HG02571 (cell line): ENCODE measurements at regions not wholly inside any gene's neighbourhood (a gene's known extent, or its start where the extent isn't known, plus 50 kb on each side); places are given as distances from the start of the nearest gene placed in this dataset.
"Not testable (repeated sequence)": the region's sequence is repeated elsewhere in the genome, so short reads cannot be mapped to it uniquely, and the experiment has no call there.

Experiments
- ATAC-seq: cut with Tn5 transposase; IDR thresholded peaks from one replicate; pipeline ENCODE4 v1.9.1; 2021; ENCODE audit warnings: mild to moderate bottlenecking, moderate library complexity; ENCODE audit not compliant: unreplicated experiment

DNA sequence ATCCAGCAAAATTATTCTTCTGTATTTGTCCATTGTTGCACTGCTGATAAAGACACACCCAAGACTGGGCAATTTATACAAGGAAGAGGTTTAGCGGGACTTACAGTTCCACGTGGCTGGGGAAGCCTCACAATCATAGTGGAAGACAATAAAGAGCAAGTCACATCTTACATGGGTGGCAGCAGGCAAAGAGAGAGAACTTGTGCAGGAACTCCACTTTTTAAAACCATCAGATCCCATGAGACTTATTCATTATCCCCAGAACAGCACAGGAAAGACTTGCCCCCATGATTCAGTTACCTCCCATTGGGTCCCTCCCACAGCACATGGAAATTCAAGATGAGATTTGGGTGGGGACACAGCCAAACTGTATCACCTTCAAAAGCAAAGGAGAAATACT is 286.5 kb upstream of the ECI2 start:
- ATAC-seq, result no peak

DNA sequence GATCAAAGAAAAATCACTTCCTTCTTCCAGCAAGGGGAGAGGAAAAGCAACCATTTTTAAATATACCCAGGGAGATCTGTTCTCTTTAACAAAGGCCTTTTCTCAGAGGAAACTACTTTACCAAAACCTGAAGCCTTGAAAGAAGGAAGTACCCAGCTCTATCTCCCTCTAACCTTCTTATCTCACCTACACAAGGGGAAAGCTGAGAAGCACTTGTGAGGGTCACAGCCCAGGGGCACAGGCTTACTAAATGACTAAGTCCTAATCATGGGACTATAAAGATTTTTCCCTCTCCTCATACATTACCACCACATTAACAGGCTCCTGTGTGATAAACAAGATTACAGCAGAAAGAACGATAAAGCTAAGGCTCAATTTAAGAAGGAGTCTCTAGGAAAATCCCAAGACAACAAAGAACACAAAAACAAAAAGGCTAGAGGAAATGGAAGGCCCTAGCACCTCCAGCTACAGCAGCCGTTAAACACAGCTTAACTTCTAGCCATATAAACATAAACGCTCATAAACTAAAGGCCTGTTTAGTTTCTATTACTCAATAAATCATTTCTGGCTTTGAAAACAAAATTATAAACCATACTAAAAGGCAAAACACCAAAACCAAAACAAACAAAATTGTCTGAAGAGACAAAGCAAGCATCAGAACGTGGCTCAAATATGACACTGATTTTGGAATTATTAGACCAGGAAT is 284.9 kb upstream of the ECI2 start:
- ATAC-seq, result no peak

- no peak for ATAC-seq
These were observed 280.2 kb upstream of the ECI2 start for GRCh38 chr6:4415549-4415948.

DNA sequence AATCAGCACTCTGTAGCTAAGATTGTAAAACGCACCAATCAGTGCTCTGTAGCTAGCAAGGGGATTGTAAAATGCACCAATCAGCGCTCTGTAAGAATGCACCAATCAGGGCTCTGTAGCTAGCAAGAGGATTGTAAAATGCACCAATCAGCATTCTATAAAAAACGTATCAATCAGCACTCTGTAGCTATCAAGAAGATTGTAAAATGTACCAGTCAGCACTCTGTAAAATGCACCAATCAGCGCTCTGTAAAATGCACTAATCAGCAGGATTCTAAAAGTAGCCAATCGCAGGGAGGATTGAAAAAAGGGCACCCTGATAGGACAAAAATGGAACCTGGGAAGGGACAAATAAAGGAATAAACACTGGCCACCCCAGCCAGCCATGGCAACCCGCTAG is 278.7 kb upstream of the ECI2 start:
- not testable (repeated sequence) for ATAC-seq

- no peak for ATAC-seq
These were observed 277.7 kb upstream of the ECI2 start for GRCh38 chr6:4413073-4413472.

DNA sequence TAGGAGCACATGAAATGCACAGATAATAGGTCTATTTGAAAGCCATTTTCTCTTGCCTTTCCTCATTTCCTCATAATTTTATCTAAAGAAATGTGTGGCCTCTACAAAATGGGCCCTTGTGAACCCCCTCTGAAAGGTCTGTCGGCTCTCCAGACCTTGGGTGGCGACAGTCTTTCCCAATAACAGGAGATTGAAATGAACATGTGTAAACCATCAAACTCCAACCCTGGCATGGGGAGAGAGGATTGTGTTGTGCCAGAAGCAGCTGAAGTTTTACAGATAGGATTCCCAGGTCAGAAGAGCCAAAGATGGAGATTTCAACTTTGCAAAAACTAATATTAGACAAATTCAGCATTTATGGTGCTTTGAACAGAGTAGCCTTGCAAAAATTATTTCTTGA is 277.1 kb upstream of the ECI2 start:
- ATAC-seq, result no peak

DNA sequence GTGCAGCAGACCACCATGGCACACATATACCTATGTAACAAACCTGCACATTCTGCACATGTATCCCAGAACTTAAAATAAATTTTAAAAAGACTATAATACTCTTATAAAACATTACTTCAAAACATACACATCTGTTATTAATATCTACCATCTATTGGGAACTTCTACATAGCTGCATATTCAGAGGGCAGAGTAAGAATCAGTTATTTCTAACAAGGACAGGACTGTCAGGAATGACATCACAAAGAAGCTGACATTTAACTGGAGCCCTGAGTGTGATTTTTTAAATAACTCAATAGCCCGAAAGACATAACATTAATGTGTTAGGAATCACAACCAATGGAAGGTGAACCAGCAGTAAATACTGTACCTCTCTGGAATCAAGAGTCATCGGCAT is 276.7 kb upstream of the ECI2 start:
- ATAC-seq, result no peak

DNA sequence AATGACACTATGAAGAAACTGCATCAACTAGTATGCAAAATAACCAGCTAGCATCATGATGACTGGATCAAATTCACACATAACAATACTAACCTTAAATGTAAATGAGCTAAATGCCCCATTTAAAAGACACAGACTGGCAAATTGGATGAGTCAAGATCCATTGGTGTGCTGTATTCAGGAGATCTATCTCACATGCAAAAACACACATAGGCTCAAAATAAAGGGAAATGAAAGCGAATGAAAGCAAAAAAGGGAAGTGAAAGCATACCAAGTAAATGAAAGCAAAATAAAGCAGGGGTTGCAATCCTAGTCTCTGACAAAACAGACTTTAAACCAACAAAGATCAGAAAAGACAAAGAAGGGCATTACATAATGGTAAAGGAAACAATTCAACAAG is 272.3 kb upstream of the ECI2 start:
- peak; percentile 63 for ATAC-seq

DNA sequence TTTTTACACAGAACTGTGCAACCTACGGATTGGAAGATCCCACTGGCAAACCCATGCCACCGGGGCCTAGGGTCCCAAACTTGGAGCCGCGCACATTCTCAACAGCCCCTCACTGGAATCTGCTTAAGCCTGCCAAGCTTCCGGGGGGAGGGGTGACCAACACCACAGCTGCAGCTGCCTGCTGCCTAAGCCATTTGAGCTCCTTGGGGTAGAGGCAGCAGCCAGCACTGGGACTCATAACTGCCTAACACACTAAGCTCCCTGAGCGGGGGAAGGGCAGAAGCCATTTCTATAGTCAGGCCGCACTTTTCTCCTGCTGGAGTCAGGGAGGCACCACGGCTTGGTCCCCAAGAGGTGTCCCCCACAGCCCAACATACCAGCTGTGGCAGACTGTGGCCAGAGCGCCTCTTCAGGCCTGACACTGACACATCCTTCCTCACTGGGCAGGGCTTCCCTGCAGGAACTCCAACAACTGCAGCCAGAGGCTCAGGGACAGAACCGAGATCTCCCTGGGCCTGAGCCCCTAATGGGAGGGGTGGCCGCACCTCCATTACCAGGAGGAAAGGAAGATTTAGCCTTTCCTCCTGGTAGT is 270.3 kb upstream of the ECI2 start:
- no peak for ATAC-seq

DNA sequence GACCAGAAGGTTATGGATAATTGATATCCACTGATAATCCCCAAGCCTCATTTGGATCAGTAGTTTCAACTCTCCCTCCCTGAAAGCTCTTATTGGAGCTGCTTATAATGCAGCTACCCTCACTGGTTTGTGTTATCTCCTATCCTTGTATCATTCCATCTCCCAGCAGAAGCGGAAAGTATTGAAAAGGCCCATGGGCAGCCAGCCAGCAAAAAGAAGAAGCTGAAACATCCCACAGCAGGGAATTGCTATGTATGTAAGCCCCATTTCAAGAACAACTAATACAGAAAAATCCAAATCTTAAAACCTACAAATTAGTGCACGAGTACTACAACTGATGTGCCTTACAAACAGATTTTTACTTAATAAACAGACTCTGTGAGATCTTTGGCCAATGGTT is 269.0 kb upstream of the ECI2 start:
- ATAC-seq, result no peak

DNA sequence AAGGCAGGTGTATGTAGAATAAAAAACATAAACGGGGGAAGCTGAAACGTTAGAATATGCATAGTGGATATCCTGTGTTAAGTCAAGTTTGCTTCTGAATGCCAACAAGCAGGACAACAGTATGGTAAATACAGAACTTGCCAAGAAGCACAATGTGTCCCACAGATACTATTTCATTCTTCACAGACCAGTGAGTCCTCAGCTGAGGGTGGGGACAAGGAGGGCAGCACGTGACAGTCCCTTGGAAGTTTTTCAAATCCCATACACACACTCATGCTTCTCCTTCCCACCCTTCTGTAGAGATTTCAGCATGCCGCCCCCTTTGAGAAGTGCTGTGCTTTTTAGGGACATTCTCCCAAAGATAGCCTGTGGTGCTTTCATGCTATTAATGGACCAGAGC is 268.5 kb upstream of the ECI2 start:
- no peak for ATAC-seq

- ATAC-seq, result no peak
These were observed 267.8 kb upstream of the ECI2 start for GRCh38 chr6:4403023-4403752.

GRCh38 chr6:4402477-4402976 is 267.2 kb upstream of the ECI2 start:
- no peak for ATAC-seq

- ATAC-seq, result no peak
These were observed 266.3 kb upstream of the ECI2 start for GRCh38 chr6:4401408-4402368.

DNA sequence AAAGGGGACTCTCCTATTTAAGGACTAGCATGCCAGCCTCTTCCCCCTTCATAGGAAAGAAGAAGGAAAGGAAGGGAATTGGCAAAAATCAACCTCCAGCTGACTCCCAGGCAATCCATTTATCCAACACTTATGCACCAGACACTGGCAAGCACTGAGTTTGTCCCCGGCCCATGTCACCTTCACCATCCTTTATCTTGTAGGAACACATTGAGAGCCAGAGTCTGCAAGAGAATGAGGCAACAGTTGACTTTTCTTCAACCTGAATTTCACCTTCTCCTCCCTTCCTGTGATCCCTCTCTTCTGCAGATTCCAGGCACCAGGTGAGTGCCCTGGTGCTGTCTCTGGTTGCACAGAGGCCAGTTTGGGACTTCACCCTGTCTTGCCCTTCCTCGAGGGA is 264.3 kb upstream of the ECI2 start:
- ATAC-seq, result no peak

DNA sequence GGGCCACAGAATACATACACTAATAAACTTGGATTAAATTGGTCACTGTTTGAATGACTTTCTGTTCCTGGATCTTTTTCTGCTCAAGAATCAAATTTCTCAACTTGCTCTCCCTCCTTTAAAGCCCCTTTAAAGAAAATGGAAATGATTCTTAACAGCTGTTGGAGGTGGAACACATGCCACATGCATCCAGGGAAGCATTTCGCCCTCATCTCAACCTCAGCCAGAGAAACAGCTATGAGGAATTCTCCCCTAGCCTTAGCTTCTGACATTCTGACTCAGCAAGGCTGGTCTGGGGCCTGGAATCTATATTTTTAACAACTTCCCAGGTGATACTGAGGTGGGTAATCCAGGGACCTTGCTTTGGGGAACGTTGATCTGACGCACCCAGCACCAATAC is 263.4 kb upstream of the ECI2 start:
- ATAC-seq, result no peak

DNA sequence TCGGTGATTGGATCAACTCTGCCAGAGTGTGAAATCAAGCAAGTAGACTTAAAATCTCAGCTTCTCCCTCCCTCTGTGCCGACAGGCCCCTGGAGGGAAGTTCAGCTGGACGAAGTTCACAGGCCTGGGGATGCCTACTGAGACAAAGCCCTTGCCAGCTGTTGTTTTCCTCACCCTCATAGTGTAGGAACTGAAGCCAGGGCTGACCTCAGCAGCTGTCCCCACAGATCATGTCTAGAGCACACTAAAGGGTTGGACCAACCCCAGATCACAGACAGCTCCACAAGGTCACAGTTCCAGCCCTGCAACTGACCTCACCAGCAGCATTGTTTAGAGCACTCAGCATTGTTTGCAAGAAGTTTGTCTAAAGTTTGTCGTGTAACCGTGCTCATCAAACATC is 261.9 kb upstream of the ECI2 start:
- ATAC-seq, result no peak

DNA sequence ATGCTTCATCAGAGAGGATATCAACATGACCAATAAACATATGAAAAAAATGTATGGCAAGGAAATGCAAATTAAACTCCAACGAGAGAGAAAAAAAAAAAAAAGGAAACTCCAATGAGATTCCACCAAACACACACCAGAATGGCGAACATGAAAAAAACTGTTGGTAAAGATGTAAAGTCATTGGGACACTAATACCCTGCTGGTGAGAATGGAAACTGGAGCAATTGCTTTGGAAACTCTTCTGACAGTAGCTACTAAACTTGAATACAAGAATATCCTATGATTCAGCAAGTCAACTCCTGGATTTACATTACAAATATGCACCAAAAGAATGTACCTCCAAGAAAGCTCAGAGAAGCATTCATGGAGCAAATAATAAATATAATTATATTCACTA is 260.7 kb upstream of the ECI2 start:
- no peak for ATAC-seq

- ATAC-seq, result no peak
These were observed 260.0 kb upstream of the ECI2 start for GRCh38 chr6:4395386-4395785.

DNA sequence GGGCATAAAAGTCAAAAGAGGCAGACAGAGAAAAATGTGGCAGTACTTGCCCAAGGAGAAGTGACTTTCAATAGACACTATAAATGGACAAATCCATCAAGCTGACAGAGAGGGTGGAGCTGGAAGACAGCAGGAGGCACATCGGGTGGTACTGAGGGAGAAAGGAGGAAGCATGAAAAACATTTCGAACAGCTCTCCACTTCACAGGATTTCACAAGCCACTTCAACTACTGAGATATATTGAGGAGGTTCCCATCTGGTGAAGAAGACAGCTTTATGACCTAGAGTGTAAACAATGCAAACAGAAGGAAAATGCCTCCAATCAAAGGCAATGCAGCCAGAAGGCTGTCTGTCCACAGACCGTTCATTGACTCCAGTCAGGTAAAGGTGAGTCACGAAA is 259.4 kb upstream of the ECI2 start:
- no peak for ATAC-seq

DNA sequence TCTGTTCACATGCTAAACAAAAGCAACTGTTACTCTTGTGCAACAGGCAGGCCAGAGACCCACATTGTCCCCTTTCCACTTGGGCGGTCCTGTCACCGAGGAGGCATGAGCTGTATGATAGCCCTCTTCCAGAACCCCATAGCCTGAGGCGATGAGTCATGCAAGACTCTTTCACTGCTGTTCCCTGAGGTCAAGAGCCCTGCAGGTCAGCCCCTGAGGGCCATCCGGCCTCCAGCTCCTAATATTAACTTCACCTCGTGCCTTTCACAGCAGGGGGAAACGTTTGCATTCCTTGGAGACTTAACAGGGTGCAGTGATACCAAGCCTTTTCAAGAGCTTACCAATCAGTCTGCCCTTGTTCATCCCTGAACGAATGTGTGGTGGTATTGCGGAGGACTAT is 253.3 kb upstream of the ECI2 start:
- no peak for ATAC-seq
